K562 (cell line): ENCODE measurements at regions not wholly inside any gene's neighbourhood (a gene's known extent, or its start where the extent isn't known, plus 50 kb on each side); places are given as distances from the start of the nearest gene placed in this dataset.

ENCODE experiments used
- ATAC-seq: fragments of 200-7000 bp; cut with Tn5 transposase; 3 replicates; pipeline ENCODE4 v1.9.1; 2020; ENCODE audit warnings: moderate library complexity
- BruUV-seq: library from RNA; stranded (reverse); fragments of 400-500 nt; replicated peaks from 2 replicates; lab custom pipeline; 2021; lab: Mats Ljungman, UMichigan
- CTCF ChIA-PET: fragments of 300-600 bp; formaldehyde crosslinking; extraction: SDS; loops from one replicate; lab custom pipeline; 2021; ENCODE audit warnings: low intra/inter-chr PET ratio; lab: Yijun Ruan, JAX
- POLR2A ChIA-PET: fragments of 300-600, 350-650 bp; sonication (Branson Sonifier 250); formaldehyde crosslinking; extraction: SDS; loops from one replicate; lab custom pipeline; 2021; ENCODE audit warnings: antibody characterized with exemption, inconsistent platforms; lab: Yijun Ruan, JAX
- DNase-seq, 4 experiments: peaks; one replicate each; pipeline versions ENCODE4 v3.0.0 to v3.0.0-alpha.2; 2011 to 2018; ENCODE audit warnings: low spot score in 3 of 4, mixed read lengths in 3 of 4; ENCODE audit errors: extremely low read depth in 1 of 4
- FAIRE-seq: peaks from 2 replicates; lab custom pipeline; 2011; peaks lifted over from hg19 to GRCh38; lab: Jason Lieb, UNC
- H2AFZ ChIP-seq: 2 replicates; pipeline ENCODE4 v1.6.0; 2011; ENCODE audit warnings: low read depth, low read length, control low read depth, inconsistent platforms
- H3K27ac ChIP-seq: fragments of 200-600 bp; 3 replicates; pipeline ENCODE4 v1.8.0; 2011; ENCODE audit warnings: low read depth, mild to moderate bottlenecking, control low read depth, inconsistent platforms, low read length, moderate library complexity, mixed read lengths; ENCODE audit errors: extremely low read depth
- H3K27me3 ChIP-seq, 2 experiments: fragments of 300-600 bp in 1 of 2; 2 replicates in 1 of 2; 3 replicates in 1 of 2; pipeline versions ENCODE4 v1.6.0 to v1.8.0; 2011; ENCODE audit warnings: inconsistent platforms in 2 of 2, low read length in 2 of 2, mild to moderate bottlenecking in 1 of 2, mixed read lengths in 1 of 2, moderate library complexity in 1 of 2; ENCODE audit not compliant: control insufficient read depth in 2 of 2, insufficient read depth in 2 of 2
- H3K36me3 ChIP-seq: fragments of 300-600 bp; 3 replicates; pipeline ENCODE4 v1.8.0; 2011; ENCODE audit warnings: mild to moderate bottlenecking, low read length, inconsistent platforms; ENCODE audit not compliant: control insufficient read depth, insufficient read depth
- H3K4me1 ChIP-seq, 2 experiments: fragments of 200-600 bp in 1 of 2; replicated peaks in 1 of 2; 2 replicates in 1 of 2; 3 replicates in 1 of 2; pipeline versions ENCODE4 v1.5.1 to v1.8.0; 2011; ENCODE audit warnings: inconsistent platforms in 2 of 2, low read length in 2 of 2, mild to moderate bottlenecking in 1 of 2, mixed read lengths in 1 of 2, moderate library complexity in 1 of 2; ENCODE audit not compliant: control insufficient read depth in 2 of 2, insufficient read depth in 2 of 2
- H3K4me2 ChIP-seq: 2 replicates; pipeline ENCODE4 v1.6.1; 2011; ENCODE audit warnings: low read length, control low read depth, inconsistent platforms, mixed read lengths; ENCODE audit not compliant: insufficient read depth
- H3K4me3 ChIP-seq: fragments of 200-600 bp; sonication (generic), shearing (Covaris generic); 2 replicates; pipeline ENCODE4 v1.5.1; 2016; ENCODE audit warnings: control low read depth, inconsistent platforms
- H3K79me2 ChIP-seq: fragments of 200-600 bp; 3 replicates; pipeline ENCODE4 v1.8.0; 2011; ENCODE audit warnings: low read length, inconsistent platforms; ENCODE audit not compliant: control insufficient read depth, insufficient read depth
- H3K9ac ChIP-seq, 2 experiments: 2 replicates each; pipeline versions ENCODE4 v1.6.0 to v1.6.1; 2011; ENCODE audit warnings: low read depth in 2 of 2, low read length in 2 of 2, control low read depth in 1 of 2, inconsistent platforms in 1 of 2, mild to moderate bottlenecking in 1 of 2, mixed read lengths in 1 of 2; ENCODE audit not compliant: insufficient read depth in 1 of 2
- H3K9me1 ChIP-seq: one replicate; pipeline ENCODE4 v1.6.0; 2011; ENCODE audit warnings: inconsistent platforms, mild to moderate bottlenecking, low read length, moderate library complexity; ENCODE audit not compliant: control insufficient read depth, insufficient read depth
- H3K9me3 ChIP-seq: replicated peaks from 2 replicates; pipeline ENCODE4 v1.5.1; 2011; ENCODE audit warnings: low read depth, low read length, inconsistent platforms; ENCODE audit not compliant: control insufficient read depth, insufficient read depth
- H4K20me1 ChIP-seq: replicated peaks from 2 replicates; pipeline ENCODE4 v1.6.1; 2011; ENCODE audit warnings: low read length, inconsistent platforms, mixed read lengths; ENCODE audit not compliant: control insufficient read depth, insufficient read depth
- GTF2B ChIP-seq: IDR thresholded peaks from 2 replicates; pipeline ENCODE4 v1.6.1; 2011; ENCODE audit not compliant: insufficient read length; ENCODE audit errors: extremely low read depth
- MEF2A ChIP-seq: IDR thresholded peaks from 2 replicates; pipeline ENCODE4 v1.6.1; 2011; ENCODE audit warnings: low read depth, mild to moderate bottlenecking, low read length, moderate library complexity; ENCODE audit not compliant: control insufficient read depth
- SMC3 ChIP-seq: conservative IDR thresholded peaks from 2 replicates; pipeline ENCODE4 v1.6.1; 2011; ENCODE audit warnings: low read depth, low read length, improper control_type of control experiment; ENCODE audit not compliant: insufficient read depth
- SREBF1 ChIP-seq: fragments of 150-350 bp; IDR thresholded peaks from 2 replicates; pipeline ENCODE4 v1.6.1; 2014; ENCODE audit warnings: antibody characterized with exemption, low read depth, low read length, borderline replicate concordance
- TAF1 ChIP-seq: IDR thresholded peaks from 2 replicates; pipeline ENCODE4 v1.6.1; 2011; ENCODE audit warnings: mild to moderate bottlenecking, low read length, moderate library complexity; ENCODE audit not compliant: insufficient read depth, control insufficient read depth, severe bottlenecking; ENCODE audit errors: extremely low read depth
- TBP ChIP-seq: optimal IDR thresholded peaks from 2 replicates; pipeline ENCODE3; 2011; ENCODE audit warnings: low read depth, low read length, improper control_type of control experiment
- ZC3H11A ChIP-seq: IDR thresholded peaks from 2 replicates; pipeline ENCODE4 v1.6.1; 2012; ENCODE audit warnings: low read depth, low read length, improper control_type of control experiment
- ZFPM2 ChIP-seq: fragments of 250-450 bp; sonication (Bioruptor Pico); IDR thresholded peaks from 2 replicates; pipeline ENCODE4 v1.5.1; 2022; ENCODE audit warnings: mild to moderate bottlenecking
- WGBS: fragments of 100-300 bp; shearing (Covaris generic); methylation state at CpG from one replicate; pipeline ENCODE4 v1.1.6; 2016; ENCODE audit warnings: low coverage, mixed read lengths; ENCODE audit not compliant: insufficient coverage; ENCODE audit errors: missing lambda C conversion rate; 5-methylcytosine and 5-hydroxymethylcytosine counted together
- in situ Hi-C: fragments of 300-500 bp; cut with MboI; formaldehyde crosslinking; loops from 4 replicates; pipeline ENCODE4 v1.15.0; 2018; ENCODE audit warnings: inconsistent platforms, mixed read lengths
- intact Hi-C: fragments of 100-400 bp; cut with micrococcal nuclease; formaldehyde crosslinking; loops from 2 replicates; pipeline ENCODE4 v1.14.2; 2022

GRCh38 chr13:58630794-58631193, 999.2 kb downstream of the PCDH17 start (continued):
- TF ChIP-seq GTF2B (no peak), TAF1 (no peak), ZC3H11A (no peak), SMC3 (no peak), MEF2A (no peak), ZFPM2 (no peak), TBP (no peak)

- no TSS peak for BruUV-seq
- Histone ChIP-seq H3K9me3 (no peaks in the 10 kb centered on the region), H2AFZ (no peak overlapping the region), H3K4me2 (no peak overlapping the region), H3K27me3 (no peaks in the 10 kb centered on the region), H4K20me1 (no peaks in the 10 kb centered on the region), H3K9me1 (no peaks in the 10 kb centered on the region), H3K4me3 (no peak overlapping the region), H3K79me2 (no peaks in the 10 kb centered on the region), H3K9ac (no peak overlapping the region; a peak in 1 of 4 replicates), H3K36me3 (no peaks in the 10 kb centered on the region), H3K4me1 (no peaks in the 10 kb centered on the region), H3K27ac (no peak overlapping the region)
- in situ Hi-C loops (no loop called here), intact Hi-C loops (no loop called here)
- ATAC-seq: no peak
- no peak for DNase-seq
- no peak for FAIRE-seq
- TF ChIP-seq SREBF1: no peak
- POLR2A ChIA-PET: no interaction called here
- 7% methylated on average over 3 of the region's 3 CpGs for WGBS
- CTCF ChIA-PET: no interaction called here
Observed at GRCh38 chr13:58633226-58633625, 1001.7 kb downstream of the PCDH17 start.
